Thyroid gland (tissue), 4 donors: ENCODE measurements at regions not wholly inside any gene's neighbourhood (a gene's known extent, or its start where the extent isn't known, plus 50 kb on each side); places are given as distances from the start of the nearest gene placed in this dataset.

ENCODE experiments used
- POLR2A ChIP-seq, 2 donors: fragments of 450-650 bp; IDR thresholded peaks; one replicate each; pipeline ENCODE4 v1.6.1; 2017; ENCODE audit warnings: antibody characterized with exemption in 2 of 2, mild to moderate bottlenecking in 2 of 2, moderate library complexity in 1 of 2
- TF ChIP-seq, protein P1 (sequence below), 6 experiments: fragments of 200-600 bp in 3 of 6; fragments of 450-650 bp in 3 of 6; sonication (generic) in 3 of 6; IDR thresholded peaks; one replicate each; pipeline ENCODE4 v1.5.1; 2016 to 2019; ENCODE audit warnings: antibody characterized with exemption in 6 of 6, mild to moderate bottlenecking in 2 of 6, inconsistent platforms in 1 of 6, moderate library complexity in 1 of 6

DNA sequence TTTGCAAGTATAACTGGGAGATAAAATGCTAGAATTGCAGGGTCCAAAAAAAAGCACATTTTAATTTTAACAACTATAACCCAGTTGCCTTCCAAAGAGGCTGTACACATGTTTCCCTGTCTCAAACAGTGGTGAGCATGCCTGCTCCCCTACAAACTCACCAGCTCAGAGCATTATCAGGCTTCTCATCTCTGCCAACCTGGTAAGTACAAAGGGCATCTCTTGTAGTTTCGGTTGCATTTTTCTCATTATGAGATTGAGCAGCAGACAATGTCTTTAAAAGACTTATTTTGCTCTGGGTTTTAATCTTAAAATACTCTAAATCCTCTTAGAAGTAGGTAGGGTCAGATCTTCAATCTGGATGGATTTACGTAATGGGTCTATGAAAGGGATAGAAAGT lies 107.1 kb upstream of the MSX2 start:
- no peak for TF ChIP-seq POLR2A (IDR thresholded peaks at IDR 0.05)
- TF ChIP-seq, protein P1, sequence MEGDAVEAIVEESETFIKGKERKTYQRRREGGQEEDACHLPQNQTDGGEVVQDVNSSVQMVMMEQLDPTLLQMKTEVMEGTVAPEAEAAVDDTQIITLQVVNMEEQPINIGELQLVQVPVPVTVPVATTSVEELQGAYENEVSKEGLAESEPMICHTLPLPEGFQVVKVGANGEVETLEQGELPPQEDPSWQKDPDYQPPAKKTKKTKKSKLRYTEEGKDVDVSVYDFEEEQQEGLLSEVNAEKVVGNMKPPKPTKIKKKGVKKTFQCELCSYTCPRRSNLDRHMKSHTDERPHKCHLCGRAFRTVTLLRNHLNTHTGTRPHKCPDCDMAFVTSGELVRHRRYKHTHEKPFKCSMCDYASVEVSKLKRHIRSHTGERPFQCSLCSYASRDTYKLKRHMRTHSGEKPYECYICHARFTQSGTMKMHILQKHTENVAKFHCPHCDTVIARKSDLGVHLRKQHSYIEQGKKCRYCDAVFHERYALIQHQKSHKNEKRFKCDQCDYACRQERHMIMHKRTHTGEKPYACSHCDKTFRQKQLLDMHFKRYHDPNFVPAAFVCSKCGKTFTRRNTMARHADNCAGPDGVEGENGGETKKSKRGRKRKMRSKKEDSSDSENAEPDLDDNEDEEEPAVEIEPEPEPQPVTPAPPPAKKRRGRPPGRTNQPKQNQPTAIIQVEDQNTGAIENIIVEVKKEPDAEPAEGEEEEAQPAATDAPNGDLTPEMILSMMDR (IDR thresholded peaks at IDR 0.05), result no peak
